Activated CD8-positive, alpha-beta memory T cell treated with anti-CD3 and anti-CD28 coated beads for 24 hours (primary cell): ENCODE measurements at regions not wholly inside any gene's neighbourhood (a gene's known extent, or its start where the extent isn't known, plus 50 kb on each side); places are given as distances from the start of the nearest gene placed in this dataset.
"Not testable (repeated sequence)": the region's sequence is repeated elsewhere in the genome, so short reads cannot be mapped to it uniquely, and the experiment has no call there.

ENCODE experiments used
- DNase-seq: peaks from one replicate; pipeline ENCODE4 v3.0.0-alpha.2; 2020

DNA sequence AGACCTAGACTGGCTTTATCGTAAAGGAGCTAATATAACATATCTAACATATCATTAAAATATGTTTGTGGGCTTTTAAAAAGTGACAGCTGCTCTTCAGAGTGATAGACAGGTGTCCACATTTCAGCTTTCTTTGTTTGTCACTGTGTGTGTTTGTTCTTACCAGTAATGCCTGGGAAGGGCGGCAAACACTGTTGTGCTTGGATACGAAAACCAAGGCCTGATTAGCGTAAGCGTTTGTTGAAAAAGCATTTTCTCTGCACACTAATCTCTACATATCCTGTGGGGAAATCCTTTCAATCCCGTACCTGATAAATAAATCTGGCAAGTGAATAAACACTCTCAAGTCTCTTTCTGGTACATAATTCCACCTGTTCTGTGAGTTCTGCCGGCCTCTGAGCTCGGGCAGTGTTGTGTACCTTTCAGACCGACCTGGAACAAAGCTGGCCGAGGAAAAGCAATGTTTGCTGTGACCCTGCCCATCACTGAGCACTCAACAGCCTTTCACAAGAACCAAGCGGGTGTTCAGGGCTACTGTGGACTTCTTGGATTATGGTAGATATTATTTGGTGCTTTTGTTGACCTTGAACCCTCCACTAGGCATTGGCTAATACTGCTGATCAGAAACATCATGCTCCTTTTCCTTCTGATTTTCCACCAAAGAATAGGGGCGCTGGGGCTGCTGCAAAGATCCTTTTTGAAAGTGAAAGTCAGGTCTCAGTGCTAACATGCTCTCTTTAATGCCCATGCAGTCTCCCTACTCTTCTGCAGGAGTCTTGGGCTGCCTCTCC is 100.4 kb downstream of the CD83 start:
- DNase-seq, result no peak

DNA sequence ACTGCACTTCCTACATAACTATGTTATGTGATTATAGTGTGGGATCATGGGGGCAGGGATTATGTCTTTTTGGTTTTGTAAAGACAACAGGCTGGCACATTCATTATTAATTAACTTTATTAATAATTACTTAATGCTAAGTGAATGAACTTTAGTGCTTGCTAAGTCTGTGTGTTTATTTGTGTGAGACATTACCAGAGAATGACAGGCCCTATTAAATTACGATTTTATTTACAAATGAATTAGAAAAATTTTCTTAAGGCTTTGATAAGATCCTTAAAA is 100.9 kb downstream of the CD83 start:
- no peak for DNase-seq

DNA sequence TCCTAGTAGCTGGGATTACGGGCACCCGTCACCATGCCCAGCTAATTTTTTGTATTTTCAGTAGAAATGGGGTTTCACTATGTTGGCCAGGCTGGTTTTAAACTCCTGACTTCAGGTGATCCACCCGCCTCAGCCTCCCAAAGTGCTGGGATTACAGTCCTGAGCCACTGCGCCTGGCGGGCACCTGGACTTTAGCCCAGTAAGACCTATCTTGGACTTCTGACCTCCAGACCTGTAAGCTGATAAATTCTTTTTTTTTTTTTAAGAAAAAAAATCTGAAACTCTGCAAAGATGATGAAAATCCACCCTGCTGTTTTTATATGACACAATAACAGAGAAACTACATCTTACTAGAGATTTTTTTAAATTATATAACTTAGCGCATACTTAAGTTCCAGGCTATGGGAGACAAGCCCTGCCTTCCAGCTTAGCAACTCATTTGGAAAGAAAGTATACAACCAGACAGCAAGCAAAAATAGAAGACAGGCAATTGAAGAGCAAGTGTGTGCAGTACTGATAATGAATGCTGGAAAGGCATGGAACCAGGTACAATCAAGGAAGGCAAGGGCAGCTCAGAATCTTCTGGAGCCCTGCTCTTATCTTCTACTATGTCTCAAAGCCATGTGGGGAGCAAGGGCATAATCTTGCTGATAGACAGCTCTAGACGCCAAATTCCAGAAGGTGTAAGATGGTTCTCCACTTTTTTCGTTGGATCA is 104.2 kb downstream of the CD83 start:
- DNase-seq, result no peak

GRCh38 chr6:14222956-14223355 is 105.4 kb downstream of the CD83 start:
- DNase-seq, result no peak

GRCh38 chr6:14224359-14225103 is 107.0 kb downstream of the CD83 start:
- no peak for DNase-seq

DNA sequence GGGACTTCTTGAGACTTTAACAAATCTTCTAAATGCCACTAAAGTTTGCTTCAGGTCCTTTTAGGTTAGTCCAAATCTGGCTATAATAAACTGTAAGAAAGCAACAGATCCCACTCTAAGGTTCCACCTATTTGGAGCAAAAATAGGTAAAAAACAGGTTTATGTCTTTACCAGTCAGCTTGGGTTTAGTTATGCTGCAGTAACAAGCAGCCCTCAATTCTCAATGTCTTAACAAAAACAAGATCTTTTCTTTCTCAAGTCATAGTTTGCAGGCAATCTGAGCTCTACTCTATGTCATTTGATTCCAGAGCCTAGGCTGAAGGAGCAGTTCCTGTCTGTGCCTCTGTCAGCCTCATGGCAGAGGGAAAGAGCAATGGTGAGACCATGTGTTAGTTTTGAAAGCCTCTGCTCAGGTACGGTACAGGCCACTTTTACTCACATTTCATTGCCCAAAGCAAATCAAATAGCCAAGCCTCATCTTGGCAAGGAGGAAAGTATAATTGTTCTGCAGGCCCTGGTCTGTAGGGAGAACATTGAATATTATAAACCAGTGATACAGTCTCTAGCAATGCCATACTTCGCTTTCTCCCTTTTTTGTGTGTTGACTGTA is 108.6 kb downstream of the CD83 start:
- DNase-seq, result no peak

DNA sequence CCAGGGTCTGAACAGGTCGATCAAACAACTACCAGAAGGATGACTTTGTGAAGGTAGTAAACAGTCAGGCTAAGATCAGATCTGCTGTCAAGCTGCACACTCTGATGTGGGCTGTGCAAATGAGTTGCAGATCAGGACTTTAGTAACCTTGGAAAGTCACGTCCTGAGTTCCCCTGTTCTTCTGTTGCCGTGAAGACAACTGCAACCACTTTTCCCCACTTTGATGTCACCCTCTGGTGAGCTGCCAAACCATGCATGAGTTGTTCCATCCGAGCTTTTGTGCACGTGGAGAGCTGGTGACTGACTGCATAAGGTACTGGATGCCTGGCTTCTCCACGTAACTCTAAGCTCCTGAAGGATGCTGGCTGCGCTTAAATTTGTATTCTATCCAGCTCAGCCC is 111.0 kb downstream of the CD83 start:
- DNase-seq, result peak; percentile 65

DNA sequence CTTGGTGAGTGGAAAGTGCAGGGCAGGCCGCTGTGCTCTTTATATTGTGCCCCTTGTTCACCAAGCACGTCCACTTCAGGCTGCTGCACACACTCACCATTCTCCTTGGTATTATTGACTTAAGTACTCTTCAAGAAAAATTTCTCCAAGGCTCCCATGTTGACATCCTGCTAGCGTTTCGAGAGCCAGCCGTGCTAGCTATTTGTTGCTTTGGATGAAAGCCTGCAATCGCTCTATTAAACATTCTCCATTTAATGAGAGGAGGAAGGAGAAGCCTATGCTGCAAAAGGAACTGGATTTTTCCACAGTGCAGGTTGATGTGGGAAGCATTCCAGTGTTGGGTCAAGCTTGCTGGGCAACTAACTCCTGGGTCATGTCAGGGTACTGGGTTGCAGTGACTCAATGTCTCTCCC is 113.5 kb downstream of the CD83 start:
- no peak for DNase-seq

- DNase-seq, result no peak
Measured at GRCh38 chr6:14231501-14232280, 114.1 kb downstream of the CD83 start.

DNA sequence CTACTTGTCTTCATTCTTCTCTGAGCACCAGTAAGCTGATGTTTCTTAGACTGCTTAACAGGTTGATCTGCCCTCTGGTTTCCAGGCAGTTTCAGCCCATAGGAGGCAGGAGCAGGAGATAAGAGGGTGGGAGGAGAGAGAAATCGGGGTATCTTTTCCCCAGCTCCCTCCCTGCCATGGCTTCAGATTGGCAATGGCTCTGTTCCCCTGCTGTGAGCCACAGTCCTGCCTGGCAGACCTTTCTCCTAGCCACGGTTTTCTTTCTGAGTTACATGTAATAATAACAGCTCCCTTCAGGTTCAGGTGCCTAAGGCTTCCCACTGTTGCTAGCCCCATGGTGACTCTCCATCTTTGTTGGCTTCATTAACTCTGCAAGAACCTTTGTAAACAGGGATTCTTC is 115.3 kb downstream of the CD83 start:
- no peak for DNase-seq

DNA sequence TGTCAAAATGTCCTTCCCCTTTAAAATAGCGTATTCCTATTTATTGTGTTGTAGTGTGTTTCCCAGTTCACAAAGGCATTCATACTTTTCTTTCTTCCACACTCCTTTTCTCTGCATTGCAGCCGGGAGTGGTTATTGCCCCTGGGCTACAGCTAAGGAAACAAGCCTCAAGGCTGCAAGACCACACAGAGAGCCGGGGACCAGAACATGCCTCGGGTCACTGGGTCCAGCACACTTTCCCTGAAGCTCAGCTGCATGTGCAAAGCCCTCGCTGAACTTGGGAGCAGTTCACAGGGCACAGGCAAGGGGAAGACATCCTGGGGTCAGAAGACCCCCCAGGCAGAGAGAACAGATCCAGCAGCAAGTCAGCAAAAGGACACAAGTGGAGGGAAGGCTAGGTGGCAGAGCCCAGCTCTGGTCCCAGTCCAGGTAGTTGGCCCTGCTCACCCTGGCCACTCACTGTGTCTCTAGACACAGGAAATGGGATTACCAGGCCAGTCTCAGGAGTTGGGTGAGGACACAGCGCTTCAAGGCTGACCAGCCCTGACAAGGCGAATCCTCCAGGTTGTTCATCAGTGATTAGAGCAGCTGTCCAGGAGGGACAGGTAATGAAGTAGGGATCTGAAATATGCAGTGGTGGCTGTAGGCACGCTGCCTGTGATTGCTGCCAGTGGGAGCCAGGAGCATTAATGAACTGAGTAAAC is 118.2 kb downstream of the CD83 start:
- DNase-seq, result no peak

DNA sequence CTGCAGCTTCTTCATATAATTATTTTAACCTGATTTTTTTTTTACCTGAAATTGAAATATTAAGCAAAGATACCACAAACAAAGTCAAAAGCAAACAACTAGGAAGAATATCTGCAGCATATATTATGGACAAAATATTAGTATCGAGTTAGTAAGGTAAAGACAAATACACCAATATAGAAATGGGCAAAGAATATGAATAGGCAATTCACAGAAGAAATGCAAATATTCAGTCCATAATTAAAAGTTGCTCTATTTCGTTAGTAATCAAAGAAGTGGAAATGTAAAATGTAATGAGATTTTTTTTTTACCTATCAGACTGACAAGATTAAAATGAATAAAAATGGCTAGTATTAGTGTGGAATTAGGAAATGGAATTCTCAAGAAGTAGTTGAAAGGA is 121.5 kb downstream of the CD83 start:
- no peak for DNase-seq

DNA sequence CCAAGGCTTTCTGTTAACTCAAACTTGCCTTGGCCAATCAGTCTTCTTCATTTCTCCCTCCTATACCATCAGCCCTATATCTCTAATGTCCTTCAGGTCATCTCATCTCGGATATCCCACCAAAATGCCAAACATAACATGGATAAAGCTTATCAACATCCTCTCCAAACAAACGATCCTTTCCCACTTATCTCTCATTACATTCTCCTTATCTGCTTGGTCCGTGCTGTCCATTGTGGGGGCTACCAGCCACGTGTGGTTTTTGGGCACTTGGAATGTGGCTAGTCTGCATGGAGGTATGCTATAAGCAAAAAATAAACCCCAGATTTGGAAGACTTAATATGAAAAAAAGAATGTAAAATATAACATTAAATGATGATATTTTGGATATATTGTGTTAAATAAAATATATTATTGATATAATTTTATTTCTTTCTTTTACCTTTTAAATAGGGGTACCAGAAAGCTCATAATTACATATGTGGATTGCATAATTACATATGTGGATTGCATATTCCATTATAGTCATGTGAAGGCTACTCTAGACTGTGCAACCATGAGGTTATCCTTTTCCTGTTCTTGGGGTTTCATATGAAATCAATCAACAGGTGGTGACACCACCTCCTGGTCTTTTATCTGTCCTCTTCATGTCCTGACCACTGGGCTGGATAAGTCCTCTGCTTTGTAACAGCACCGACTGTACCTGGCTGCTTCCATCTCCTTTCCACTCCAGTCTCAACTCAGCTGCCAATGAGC is 123.0 kb downstream of the CD83 start:
- DNase-seq, result no peak

- DNase-seq, result no peak
Measured at GRCh38 chr6:14241255-14242070, 123.9 kb downstream of the CD83 start.

DNA sequence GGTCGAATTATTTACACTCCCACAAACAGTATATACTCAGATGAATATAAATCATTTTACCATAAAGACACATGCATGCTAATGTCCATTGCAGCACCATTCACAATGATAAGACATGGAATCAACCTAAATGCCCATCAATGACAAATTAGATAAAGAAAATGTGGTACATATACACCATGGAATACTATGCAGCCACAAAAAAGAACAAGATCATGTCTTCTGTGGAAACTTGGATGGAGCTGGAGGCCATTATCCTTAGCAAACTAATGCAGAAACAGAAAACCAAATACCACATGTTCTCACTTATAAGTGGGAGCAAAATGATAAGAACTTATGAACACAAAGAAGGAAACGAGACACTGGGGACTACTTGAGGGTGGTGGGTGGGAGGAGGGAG is 125.3 kb downstream of the CD83 start:
- DNase-seq, result not testable (repeated sequence)

DNA sequence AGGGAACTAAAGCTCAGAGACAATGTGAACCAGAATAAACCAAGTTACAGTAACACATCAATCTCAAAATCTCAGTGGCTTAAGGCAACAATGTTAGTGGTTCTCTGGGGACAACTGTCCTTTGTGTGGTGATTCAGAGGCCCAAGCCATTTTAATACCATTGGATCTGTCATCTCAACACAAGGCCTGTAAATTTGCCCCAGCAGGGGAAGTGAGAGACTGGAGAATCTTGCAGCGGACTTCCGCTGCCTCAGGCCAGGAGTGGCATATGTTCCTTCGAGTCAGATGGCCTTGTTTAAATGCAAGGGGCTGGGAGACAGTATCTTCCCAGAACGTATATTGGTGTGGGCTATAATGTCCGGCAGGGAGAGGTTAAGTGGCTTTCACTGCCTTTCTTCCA is 126.0 kb downstream of the CD83 start:
- no peak for DNase-seq

DNA sequence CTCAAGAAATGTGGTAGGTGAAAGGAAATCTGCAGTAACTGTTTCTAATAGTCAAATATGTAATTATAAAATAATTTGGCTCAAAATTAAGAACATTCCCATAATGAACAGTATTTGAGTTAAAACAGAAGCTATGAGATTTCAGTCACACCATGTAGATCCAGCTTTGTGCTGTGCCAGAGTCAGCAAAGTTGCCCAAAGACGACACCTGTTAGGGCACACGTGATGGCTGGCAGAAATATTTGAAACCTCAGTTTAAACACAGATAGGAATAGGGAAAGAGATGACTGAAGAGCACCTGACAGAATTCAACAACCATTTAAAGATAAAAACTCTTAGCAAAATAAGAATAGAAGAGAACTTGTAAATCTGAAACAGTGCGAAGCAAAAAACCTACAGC is 129.3 kb downstream of the CD83 start:
- DNase-seq, result no peak

- DNase-seq, result no peak
Measured at GRCh38 chr6:14250573-14250972, 133.0 kb downstream of the CD83 start.

- DNase-seq, result no peak
Measured at GRCh38 chr6:14252271-14252850, 134.8 kb downstream of the CD83 start.

DNA sequence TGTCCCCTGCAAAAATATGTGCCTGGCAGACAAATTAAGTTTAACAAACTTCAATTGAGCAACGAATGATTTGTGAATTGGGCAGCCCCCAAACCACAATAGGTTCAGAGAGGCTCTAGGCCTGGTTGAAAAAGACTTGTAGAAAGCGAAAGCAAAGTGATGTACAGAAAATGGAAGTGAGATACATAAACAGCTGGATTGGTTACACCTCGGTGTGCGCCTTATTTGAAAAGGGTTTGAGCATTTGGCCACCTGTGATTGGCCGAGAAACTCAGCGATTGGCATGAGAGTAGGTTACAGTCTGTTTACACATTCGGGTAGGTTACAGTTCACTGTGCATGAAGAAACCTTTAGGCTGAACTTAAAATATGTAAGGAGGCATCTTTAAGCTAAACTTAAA is 136.9 kb downstream of the CD83 start:
- no peak for DNase-seq
